WTC11 (cell line): ENCODE measurements at regions not wholly inside any gene's neighbourhood (a gene's known extent, or its start where the extent isn't known, plus 50 kb on each side); places are given as distances from the start of the nearest gene placed in this dataset.

ENCODE experiments used
- ATAC-seq: fragments of 200-7000 bp; cut with Tn5 transposase; 2 replicates; pipeline ENCODE4 v1.10.0; 2021; ENCODE audit warnings: mild to moderate bottlenecking, moderate library complexity
- CTCF ChIA-PET: fragments of 300-600 bp; sonication (Branson Sonifier 250); formaldehyde crosslinking; loops from one replicate; lab custom pipeline; 2021; ENCODE audit warnings: antibody characterized with exemption; lab: Charles Lee
- POLR2A ChIA-PET: fragments of 350-600 bp; sonication (Branson Sonifier 250); formaldehyde crosslinking; loops from one replicate; lab custom pipeline; 2021; ENCODE audit warnings: antibody characterized with exemption; lab: Charles Lee
- DNase-seq: peaks from one replicate; pipeline ENCODE4 v3.0.0; 2021; ENCODE audit warnings: low spot score
- H3K27ac Mint-ChIP-seq: 2 replicates; pipeline ENCODE4 v1.8.0; 2021; ENCODE audit warnings: mixed read lengths
- H3K27me3 Mint-ChIP-seq: 2 replicates; pipeline ENCODE4 v1.8.0; 2021; ENCODE audit warnings: low read depth, mild to moderate bottlenecking, moderate library complexity, mixed read lengths
- H3K36me3 Mint-ChIP-seq: 2 replicates; pipeline ENCODE4 v1.8.0; 2021; ENCODE audit warnings: mixed read lengths
- H3K4me1 Mint-ChIP-seq: 2 replicates; pipeline ENCODE4 v1.8.0; 2022; ENCODE audit warnings: mixed read lengths
- H3K4me3 Mint-ChIP-seq: 2 replicates; pipeline ENCODE4 v1.8.0; 2021; ENCODE audit warnings: mild to moderate bottlenecking, moderate library complexity, mixed read lengths
- H3K9me3 Mint-ChIP-seq: 2 replicates; pipeline ENCODE4 v1.8.0; 2021; ENCODE audit warnings: mixed read lengths
- ESRRA ChIP-seq: sonication (generic); formaldehyde crosslinking; IDR thresholded peaks from 2 replicates; pipeline ENCODE4 v1.8.1; 2022; ENCODE audit warnings: mild to moderate bottlenecking, missing genetic modification reagents, borderline replicate concordance
- ETV6 ChIP-seq: sonication (generic); formaldehyde crosslinking; IDR thresholded peaks from 2 replicates; pipeline ENCODE4 v1.8.1; 2022; ENCODE audit warnings: mild to moderate bottlenecking, missing genetic modification reagents
- FOXP1 ChIP-seq: sonication (generic); formaldehyde crosslinking; IDR thresholded peaks from 2 replicates; pipeline ENCODE4 v1.8.0; 2022; ENCODE audit warnings: missing genetic modification reagents, mild to moderate bottlenecking, moderate library complexity, borderline replicate concordance
- HMGA2 ChIP-seq: fragments of 250-450 bp; sonication (Bioruptor Pico); IDR thresholded peaks from 2 replicates; pipeline ENCODE4 v1.4.0; 2021; ENCODE audit warnings: mild to moderate bottlenecking, moderate library complexity
- KAT7 ChIP-seq: sonication (generic); formaldehyde crosslinking; IDR thresholded peaks from 2 replicates; pipeline ENCODE4 v1.8.1; 2023; ENCODE audit warnings: missing genetic modification reagents, mild to moderate bottlenecking, borderline replicate concordance
- MLX ChIP-seq: sonication (generic); formaldehyde crosslinking; IDR thresholded peaks from 2 replicates; pipeline ENCODE4 v1.8.1; 2023; ENCODE audit warnings: mild to moderate bottlenecking, missing genetic modification reagents, moderate library complexity
- NFYB ChIP-seq: sonication (generic); formaldehyde crosslinking; conservative IDR thresholded peaks from 2 replicates; pipeline ENCODE4 v1.8.0; 2022; ENCODE audit warnings: low read depth, missing genetic modification reagents
- RORB ChIP-seq: fragments of 250-450 bp; sonication (Bioruptor Pico); IDR thresholded peaks from 2 replicates; pipeline ENCODE4 v1.9.0; 2021; ENCODE audit warnings: mild to moderate bottlenecking
- SOX15 ChIP-seq: fragments of 250-450 bp; sonication (Bioruptor Pico); IDR thresholded peaks from 2 replicates; pipeline ENCODE4 v1.9.0; 2021; ENCODE audit warnings: mild to moderate bottlenecking
- ZBTB21 ChIP-seq: sonication (generic); formaldehyde crosslinking; IDR thresholded peaks from 2 replicates; pipeline ENCODE4 v1.8.1; 2023; ENCODE audit warnings: mild to moderate bottlenecking, missing genetic modification reagents, borderline replicate concordance
- ZBTB43 ChIP-seq: sonication (generic); formaldehyde crosslinking; IDR thresholded peaks from 2 replicates; pipeline ENCODE4 v1.8.1; 2023; ENCODE audit warnings: mild to moderate bottlenecking, missing genetic modification reagents
- ZNF232 ChIP-seq: sonication (generic); formaldehyde crosslinking; IDR thresholded peaks from 2 replicates; pipeline ENCODE4 v1.8.0; 2022; ENCODE audit warnings: mild to moderate bottlenecking, missing genetic modification reagents
- ZNF263 ChIP-seq: sonication (generic); formaldehyde crosslinking; IDR thresholded peaks from 2 replicates; pipeline ENCODE4 v1.8.1; 2022; ENCODE audit warnings: low read depth, mild to moderate bottlenecking, moderate library complexity, missing genetic modification reagents
- ZNF317 ChIP-seq: sonication (generic); formaldehyde crosslinking; IDR thresholded peaks from 2 replicates; pipeline ENCODE4 v1.8.1; 2023; ENCODE audit warnings: low read depth, mild to moderate bottlenecking, moderate library complexity, missing genetic modification reagents, borderline replicate concordance
- ZNF512 ChIP-seq: sonication (generic); formaldehyde crosslinking; IDR thresholded peaks from 2 replicates; pipeline ENCODE4 v1.8.1; 2022; ENCODE audit warnings: missing genetic modification reagents, borderline replicate concordance
- TF ChIP-seq, protein P1 (sequence below): sonication (generic); formaldehyde crosslinking; IDR thresholded peaks from 2 replicates; pipeline ENCODE4 v1.8.1; 2023; ENCODE audit warnings: mild to moderate bottlenecking, missing genetic modification reagents
- TF ChIP-seq, protein P2 (sequence below): sonication (generic); formaldehyde crosslinking; IDR thresholded peaks from 2 replicates; pipeline ENCODE4 v1.8.0; 2023; ENCODE audit warnings: mild to moderate bottlenecking, missing genetic modification reagents
- TF ChIP-seq, protein P3 (sequence below): fragments of 250-450 bp; sonication (Bioruptor Pico); IDR thresholded peaks from 2 replicates; pipeline ENCODE4 v1.9.0; 2021; ENCODE audit warnings: mild to moderate bottlenecking
- TF ChIP-seq, protein P4 (sequence below): fragments of 200-600 bp; IDR thresholded peaks from 2 replicates; pipeline ENCODE4 v1.8.0; 2022; ENCODE audit warnings: antibody characterized with exemption

DNA sequence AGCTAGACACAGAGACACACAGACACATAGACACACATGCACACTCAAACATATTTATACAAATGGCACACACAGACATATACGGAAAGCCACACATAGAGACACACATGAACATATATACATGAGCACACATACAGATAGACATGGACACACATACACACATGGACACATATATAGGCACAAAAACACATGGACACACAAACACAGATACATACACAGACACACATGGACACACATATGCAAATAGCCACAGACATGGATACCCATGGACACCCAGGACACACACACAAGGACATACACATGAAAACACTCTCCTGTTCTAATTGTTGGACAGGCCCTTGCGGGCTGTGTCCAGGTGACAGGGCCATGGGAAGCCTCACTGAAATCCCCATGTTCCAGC, 160.1 kb downstream of the IRS1 start:
- H3K4me1 Mint-ChIP-seq: peaks cover 7% of the 10 kb centered on the region; the same call in 1 of the 2 replicates
- DNase-seq (no peak), ATAC-seq (no peak)
- H3K9me3 Mint-ChIP-seq: peaks cover 22% of the 10 kb centered on the region
- ChIA-PET POLR2A (no interaction called here), CTCF (no interaction called here)
- no peaks in the 10 kb centered on the region for H3K27me3 Mint-ChIP-seq
- H3K36me3 Mint-ChIP-seq: peaks cover 4% of the 10 kb centered on the region; the same call in 1 of the 2 replicates
- no peak for TF ChIP-seq MLX (CRISPR knock-in tag)
- no peak for TF ChIP-seq FOXP1 (CRISPR knock-in tag)
- TF ChIP-seq ESRRA: no peak
- no peak for TF ChIP-seq ZNF263 (CRISPR knock-in tag)
- no peak for TF ChIP-seq ETV6 (CRISPR knock-in tag)
- TF ChIP-seq, protein P1, sequence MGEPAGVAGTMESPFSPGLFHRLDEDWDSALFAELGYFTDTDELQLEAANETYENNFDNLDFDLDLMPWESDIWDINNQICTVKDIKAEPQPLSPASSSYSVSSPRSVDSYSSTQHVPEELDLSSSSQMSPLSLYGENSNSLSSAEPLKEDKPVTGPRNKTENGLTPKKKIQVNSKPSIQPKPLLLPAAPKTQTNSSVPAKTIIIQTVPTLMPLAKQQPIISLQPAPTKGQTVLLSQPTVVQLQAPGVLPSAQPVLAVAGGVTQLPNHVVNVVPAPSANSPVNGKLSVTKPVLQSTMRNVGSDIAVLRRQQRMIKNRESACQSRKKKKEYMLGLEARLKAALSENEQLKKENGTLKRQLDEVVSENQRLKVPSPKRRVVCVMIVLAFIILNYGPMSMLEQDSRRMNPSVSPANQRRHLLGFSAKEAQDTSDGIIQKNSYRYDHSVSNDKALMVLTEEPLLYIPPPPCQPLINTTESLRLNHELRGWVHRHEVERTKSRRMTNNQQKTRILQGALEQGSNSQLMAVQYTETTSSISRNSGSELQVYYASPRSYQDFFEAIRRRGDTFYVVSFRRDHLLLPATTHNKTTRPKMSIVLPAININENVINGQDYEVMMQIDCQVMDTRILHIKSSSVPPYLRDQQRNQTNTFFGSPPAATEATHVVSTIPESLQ (CRISPR knock-in tag): no peak
- TF ChIP-seq KAT7 (CRISPR knock-in tag): no peak
- TF ChIP-seq ZNF512 (CRISPR knock-in tag): no peak
- no peak overlapping the region for H3K27ac Mint-ChIP-seq
- H3K4me3 Mint-ChIP-seq: no peak overlapping the region

- POLR2A ChIA-PET: no interaction called here
- no peaks in the 10 kb centered on the region for H3K27me3 Mint-ChIP-seq
- H3K36me3 Mint-ChIP-seq: peaks cover 4% of the 10 kb centered on the region; the same call in 1 of the 2 replicates
- ATAC-seq: no peak
- peaks cover 22% of the 10 kb centered on the region for H3K9me3 Mint-ChIP-seq
- no peak overlapping the region for H3K27ac Mint-ChIP-seq
- H3K4me1 Mint-ChIP-seq: no peaks in the 10 kb centered on the region; the same call in 1 of the 2 replicates
- H3K4me3 Mint-ChIP-seq: no peak overlapping the region
- no peak for DNase-seq
- CTCF ChIA-PET: no interaction called here
- TF ChIP-seq, protein P2, sequence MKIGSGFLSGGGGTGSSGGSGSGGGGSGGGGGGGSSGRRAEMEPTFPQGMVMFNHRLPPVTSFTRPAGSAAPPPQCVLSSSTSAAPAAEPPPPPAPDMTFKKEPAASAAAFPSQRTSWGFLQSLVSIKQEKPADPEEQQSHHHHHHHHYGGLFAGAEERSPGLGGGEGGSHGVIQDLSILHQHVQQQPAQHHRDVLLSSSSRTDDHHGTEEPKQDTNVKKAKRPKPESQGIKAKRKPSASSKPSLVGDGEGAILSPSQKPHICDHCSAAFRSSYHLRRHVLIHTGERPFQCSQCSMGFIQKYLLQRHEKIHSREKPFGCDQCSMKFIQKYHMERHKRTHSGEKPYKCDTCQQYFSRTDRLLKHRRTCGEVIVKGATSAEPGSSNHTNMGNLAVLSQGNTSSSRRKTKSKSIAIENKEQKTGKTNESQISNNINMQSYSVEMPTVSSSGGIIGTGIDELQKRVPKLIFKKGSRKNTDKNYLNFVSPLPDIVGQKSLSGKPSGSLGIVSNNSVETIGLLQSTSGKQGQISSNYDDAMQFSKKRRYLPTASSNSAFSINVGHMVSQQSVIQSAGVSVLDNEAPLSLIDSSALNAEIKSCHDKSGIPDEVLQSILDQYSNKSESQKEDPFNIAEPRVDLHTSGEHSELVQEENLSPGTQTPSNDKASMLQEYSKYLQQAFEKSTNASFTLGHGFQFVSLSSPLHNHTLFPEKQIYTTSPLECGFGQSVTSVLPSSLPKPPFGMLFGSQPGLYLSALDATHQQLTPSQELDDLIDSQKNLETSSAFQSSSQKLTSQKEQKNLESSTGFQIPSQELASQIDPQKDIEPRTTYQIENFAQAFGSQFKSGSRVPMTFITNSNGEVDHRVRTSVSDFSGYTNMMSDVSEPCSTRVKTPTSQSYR: no peak
- TF ChIP-seq, protein P3, sequence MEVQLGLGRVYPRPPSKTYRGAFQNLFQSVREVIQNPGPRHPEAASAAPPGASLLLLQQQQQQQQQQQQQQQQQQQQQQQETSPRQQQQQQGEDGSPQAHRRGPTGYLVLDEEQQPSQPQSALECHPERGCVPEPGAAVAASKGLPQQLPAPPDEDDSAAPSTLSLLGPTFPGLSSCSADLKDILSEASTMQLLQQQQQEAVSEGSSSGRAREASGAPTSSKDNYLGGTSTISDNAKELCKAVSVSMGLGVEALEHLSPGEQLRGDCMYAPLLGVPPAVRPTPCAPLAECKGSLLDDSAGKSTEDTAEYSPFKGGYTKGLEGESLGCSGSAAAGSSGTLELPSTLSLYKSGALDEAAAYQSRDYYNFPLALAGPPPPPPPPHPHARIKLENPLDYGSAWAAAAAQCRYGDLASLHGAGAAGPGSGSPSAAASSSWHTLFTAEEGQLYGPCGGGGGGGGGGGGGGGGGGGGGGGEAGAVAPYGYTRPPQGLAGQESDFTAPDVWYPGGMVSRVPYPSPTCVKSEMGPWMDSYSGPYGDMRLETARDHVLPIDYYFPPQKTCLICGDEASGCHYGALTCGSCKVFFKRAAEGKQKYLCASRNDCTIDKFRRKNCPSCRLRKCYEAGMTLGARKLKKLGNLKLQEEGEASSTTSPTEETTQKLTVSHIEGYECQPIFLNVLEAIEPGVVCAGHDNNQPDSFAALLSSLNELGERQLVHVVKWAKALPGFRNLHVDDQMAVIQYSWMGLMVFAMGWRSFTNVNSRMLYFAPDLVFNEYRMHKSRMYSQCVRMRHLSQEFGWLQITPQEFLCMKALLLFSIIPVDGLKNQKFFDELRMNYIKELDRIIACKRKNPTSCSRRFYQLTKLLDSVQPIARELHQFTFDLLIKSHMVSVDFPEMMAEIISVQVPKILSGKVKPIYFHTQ (CRISPR knock-in tag): no peak
- TF ChIP-seq SOX15 (CRISPR knock-in tag) (no peak), ZBTB21 (CRISPR knock-in tag) (no peak), ZBTB43 (CRISPR knock-in tag) (no peak), ETV6 (CRISPR knock-in tag) (no peak), NFYB (CRISPR knock-in tag) (no peak), ZNF317 (CRISPR knock-in tag) (no peak), ZNF232 (CRISPR knock-in tag) (no peak), HMGA2 (CRISPR knock-in tag) (no peak), RORB (CRISPR knock-in tag) (no peak)
- TF ChIP-seq, protein P4, sequence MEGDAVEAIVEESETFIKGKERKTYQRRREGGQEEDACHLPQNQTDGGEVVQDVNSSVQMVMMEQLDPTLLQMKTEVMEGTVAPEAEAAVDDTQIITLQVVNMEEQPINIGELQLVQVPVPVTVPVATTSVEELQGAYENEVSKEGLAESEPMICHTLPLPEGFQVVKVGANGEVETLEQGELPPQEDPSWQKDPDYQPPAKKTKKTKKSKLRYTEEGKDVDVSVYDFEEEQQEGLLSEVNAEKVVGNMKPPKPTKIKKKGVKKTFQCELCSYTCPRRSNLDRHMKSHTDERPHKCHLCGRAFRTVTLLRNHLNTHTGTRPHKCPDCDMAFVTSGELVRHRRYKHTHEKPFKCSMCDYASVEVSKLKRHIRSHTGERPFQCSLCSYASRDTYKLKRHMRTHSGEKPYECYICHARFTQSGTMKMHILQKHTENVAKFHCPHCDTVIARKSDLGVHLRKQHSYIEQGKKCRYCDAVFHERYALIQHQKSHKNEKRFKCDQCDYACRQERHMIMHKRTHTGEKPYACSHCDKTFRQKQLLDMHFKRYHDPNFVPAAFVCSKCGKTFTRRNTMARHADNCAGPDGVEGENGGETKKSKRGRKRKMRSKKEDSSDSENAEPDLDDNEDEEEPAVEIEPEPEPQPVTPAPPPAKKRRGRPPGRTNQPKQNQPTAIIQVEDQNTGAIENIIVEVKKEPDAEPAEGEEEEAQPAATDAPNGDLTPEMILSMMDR: no peak
Observed at GRCh38 chr2:226638576-226638975, 161.0 kb downstream of the IRS1 start.
